SW 1271 (cell line): ENCODE measurements at regions not wholly inside any gene's neighbourhood (a gene's known extent, or its start where the extent isn't known, plus 50 kb on each side); places are given as distances from the start of the nearest gene placed in this dataset.

Experiments used
- DNase-seq, 2 experiments: peaks; one replicate each; lab custom pipeline; 2025; lab: John Stamatoyannopoulos, UW

DNA sequence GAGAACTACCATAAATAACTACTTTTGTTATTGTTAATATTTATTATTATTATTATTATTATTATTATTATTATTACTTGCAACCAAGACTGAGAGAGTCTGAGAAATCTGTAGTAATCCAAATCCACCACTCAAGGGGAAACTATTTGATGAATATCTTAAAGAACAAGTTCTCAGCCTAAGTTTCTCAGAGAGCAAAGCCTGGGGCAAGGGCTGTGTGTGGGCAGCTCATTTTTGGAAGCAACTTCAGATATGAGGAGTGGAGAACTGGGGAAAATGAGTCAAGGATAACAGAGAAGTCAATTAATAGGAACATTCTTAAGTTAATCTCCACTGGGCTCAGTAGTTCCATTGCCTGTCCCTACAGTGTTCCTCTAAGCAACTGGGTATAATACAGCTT lies 57.1 kb upstream of the KCNJ16 start:
- DNase-seq = no peak

DNA sequence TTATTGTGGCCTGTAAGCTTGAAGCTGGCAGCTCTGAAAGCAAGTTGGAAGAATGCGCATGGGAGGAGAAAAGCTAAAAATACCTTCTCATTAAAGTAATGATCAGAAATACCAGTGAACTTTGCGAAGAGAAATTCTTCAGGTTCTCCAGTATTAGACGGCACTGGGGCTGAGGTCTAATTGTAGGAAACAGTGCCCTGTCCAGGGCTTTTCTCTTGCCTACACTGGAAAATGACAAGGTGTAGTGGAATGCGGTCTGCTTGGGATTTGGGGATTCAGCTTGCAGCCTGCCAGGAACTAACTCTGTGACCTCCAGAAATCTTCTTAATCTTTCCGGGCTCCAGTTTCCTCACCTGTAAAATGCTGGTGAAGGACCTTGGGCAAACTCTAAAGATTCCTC lies 53.3 kb upstream of the KCNJ16 start:
- no peak for DNase-seq

DNA sequence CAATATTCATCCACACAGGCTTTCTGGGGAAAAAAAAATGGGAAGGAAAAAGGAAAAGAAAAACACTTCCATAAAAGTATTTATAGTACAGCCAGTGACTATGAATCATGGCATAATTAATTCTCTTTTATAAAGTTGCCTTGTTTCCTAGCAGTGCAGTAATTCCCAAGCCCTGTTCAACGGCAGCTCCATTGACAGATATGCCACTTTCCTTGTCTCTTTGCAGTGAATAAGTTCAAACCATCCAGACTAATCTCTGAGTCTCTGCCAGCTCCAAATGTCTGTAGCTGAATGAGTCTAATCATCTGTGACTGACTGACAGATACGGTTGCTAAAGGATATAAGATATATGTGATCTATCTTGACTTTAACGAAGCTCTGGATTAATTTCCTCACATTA lies 52.9 kb upstream of the KCNJ16 start:
- DNase-seq = no peak

DNA sequence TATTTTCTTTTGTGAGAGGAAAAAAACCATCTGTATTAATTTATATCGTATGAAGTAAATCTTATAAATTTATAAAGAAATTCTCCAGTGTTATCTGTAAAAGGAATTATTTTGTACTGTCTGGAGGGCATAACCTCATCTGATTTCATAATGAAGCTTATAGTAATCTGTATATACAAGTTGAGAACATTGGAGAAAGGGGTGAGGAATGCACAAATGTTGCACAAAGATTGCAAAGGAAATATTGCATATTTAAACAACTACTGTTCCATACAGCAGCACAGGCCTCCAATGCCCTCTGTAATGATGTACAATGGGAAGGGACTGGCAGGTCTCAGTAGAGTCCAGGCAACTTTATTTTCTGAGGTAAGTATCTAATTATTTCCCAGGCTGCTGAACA lies 50.8 kb upstream of the KCNJ16 start:
- no peak for DNase-seq
